ENCODE measurements at regions not wholly inside any gene's neighbourhood (a gene's known extent, or its start where the extent isn't known, plus 50 kb on each side); places are given as distances from the start of the nearest gene placed in this dataset.

GRCh38 chr2:176471949-176472348, 202.7 kb downstream of the MTX2 start:
- DNase-seq, result no peak

DNA sequence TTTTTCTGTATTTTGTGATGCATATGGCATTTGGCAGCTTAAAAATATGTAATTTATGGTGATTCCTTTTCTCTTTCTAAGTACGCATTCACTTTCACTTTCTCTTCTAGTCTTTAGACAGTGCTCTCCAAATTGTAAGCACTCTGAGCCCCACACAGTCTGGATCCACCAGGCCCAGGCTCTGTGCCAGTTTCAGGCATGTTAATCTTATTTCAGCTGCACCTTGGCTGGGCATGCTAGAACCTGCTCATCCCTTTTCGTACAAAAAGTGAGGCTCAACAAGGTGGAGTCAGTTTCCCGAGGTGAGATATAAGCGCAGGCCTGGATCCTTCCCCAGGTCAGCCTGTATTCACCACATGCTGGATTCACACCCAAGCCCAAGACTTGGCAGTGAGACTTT, 203.9 kb downstream of the MTX2 start:
- no peak for DNase-seq

DNA sequence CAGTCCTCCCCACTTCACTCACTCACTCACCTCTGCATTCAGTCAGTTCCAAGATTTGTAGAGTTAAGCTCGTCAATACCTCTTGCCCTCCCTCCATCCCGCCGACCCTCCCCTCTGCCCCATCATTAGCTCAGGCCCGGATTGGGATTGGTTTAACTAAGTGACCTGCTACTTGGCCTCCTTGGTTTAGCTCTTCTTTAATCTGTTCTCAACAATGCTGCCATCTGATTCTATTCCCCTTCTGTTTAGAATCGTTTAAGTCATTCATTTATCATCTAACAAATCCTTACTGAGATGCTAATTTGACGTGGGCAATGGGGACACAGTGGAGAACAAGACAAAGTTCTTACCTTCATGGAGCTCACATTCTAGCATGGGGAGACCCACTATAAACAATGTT, 204.6 kb downstream of the MTX2 start:
- DNase-seq, result no peak

- DNase-seq, result no peak
Observed at GRCh38 chr2:176477336-176477735, 208.1 kb downstream of the MTX2 start.

DNA sequence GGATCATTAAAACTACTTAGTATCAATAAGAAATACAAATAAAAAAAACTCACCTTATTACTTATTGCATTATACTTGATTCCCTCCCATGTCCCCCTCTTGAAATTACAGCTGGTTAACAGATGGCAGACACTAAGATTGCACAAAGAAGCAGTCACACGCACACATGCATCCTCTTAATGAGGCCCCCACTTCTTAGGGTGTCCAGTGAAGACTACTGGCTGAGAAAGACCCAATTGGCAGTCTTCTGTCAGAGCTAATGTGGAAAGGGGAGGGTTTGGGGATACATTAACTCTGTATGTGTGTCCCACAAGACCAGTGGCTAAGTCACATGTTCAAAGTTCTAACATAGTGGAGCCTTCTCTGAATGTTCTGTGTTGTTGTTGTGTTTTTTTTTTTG, 210.7 kb downstream of the MTX2 start:
- no peak for DNase-seq

DNA sequence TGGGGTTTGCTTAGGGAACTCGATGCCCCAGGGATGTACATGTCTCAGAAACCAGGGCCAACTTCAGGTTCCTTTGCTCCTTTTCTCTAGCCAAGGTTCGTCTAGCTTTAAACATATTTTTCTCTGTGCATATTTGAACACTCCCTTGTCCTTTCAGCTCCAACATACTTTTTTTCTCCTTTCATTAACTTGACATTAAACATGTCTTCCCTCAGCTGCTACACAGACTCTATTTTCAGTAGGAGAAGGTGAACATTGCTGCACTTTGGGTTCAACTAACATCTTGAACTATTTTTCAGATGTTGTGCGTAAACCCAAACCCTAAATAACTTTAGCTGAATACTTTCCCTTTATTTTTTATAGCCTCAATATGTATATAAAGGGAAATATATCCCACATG, 212.9 kb downstream of the MTX2 start:
- DNase-seq, result no peak

DNA sequence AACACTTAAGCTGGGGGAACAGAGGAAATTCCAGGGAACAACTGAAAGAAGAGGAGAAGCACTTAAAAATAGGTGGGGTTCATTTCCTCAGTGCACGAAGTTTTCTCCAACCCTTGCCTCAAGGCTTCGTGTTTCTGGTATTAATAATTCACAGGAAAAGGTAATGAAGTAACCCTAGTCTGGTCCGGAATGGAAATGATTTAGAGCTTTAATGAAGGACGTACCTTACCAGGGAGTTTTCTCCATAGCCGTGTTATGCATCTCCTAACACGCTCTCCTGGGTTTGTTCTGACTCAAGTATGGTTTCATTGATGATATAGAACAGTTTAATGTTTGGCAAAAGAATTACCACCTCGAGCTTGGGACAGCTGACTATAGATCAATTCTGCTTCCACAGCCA, 214.2 kb downstream of the MTX2 start:
- no peak for DNase-seq

DNA sequence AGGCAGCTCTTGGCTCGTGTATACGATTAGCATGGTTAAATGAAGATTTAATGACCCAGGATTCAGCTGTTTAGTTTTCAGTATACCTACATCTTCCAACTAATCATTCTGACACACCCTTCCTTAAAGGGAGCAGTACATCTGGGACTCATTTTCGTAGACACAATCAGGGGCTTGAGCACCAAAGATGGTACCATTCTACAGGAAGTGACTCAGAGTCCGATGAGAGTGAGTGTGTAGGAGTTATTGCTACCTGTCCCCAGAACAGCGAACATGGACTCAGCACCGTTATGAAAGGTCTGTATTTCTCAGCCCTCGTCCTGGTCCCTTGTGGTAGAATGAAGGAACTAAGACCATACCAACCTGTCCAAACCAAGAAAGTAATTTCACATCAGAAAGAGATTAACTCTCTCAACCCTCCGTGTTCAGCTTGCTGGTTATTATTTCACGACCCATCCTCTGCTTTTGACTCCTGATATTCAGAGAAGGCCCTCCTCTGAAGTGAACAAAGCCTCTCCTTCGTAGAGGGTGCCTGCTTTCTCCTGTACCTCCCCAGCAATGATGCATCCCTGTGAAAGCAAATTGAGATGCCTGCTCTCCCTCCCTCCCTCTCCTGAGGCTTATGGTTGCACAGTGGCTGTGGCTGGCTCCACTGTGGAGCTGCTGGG, 214.8 kb downstream of the MTX2 start:
- no peak for DNase-seq

DNA sequence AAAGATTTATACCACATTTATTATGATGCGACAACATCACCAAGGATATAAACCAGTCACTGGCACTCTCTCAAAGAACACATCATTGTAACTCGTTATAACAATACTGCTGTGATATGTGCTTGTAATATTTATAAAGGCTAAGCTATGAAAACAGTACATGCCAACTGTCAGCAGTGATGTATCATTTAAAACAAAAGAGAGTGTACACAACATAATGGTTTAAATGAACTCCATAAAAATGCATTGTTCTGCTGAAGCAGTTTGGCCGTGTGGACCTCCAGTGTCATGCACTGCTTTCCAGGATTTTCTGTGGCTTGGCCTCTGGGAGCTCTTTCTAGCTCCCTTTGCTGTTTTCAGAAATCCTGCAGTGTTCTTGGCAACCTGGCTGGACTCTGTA, 215.6 kb downstream of the MTX2 start:
- no peak for DNase-seq

- DNase-seq, result no peak
Observed at GRCh38 chr2:176488431-176488830, 219.2 kb downstream of the MTX2 start.

DNA sequence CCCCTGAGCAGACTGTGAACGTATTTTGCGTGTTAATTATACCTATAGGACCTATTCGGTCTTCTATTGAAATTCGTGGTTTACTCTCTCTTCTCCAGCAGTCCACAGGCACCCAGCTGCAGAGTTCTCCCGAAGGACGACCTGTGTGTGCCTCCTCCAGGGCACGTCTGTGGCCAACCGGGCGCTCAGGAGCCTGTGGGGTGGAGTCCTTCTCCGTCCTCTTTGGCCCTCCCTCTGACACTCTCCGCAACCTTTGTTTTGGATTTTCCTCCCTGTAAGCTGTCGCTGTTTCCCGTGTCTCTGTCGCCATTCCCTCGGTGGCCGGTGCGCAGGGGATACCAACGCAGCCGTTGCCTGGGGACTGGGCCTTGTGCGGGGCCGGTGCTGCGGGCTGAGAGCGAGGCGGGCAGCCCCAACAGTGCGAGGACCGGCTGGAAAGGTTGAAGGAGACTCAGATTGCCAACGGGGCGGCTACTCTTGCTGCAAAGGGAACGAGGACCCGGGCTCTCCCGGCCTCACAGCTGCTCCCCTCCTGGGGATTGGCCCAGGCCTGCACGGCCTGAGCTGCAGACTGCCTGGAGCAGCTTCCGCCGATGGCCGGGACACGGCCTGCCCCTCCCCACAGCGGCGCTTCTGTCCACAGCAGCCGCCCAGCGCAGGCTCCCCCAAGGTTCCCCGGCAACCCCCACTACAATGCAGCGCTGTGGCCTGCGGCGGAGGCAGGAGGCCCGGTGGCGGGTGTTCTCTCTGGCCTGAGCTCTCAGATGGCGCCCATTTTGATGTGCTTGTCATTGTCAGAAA, 221.0 kb downstream of the MTX2 start:
- DNase-seq, result no peak

DNA sequence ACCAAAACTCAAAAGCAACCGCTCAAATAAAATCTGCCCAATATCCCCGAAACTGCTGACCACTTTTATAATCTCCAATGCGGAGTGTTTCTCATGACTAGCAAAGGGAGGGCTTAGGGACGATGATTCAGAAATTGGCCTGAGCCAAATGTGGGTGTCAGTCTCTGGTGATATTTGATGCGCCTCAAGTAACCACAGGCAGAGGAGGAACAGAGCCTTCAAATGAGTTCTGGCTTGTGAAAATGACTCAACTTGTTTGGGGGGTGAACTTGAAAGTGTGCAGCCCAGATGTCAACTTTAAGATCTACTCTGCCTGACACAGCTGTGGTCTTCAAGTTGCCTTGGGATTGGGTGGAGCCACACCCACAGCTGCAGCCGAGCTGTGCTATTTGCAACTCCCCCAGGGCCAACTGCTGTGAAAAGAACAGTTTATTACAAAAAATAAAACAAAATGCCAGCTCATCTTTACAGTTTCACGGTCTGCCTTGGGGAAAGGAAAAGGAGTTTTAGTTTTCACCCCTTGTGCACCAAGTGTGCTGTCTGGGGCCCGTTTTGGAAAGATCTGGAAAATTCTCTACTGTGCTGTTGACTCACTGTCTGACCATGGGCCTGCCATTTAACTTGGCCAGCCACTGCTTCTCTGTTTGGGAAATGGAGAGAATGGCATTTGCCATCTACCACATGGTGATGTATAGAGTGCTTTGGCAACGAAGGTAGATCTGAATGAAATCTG, 222.1 kb downstream of the MTX2 start:
- DNase-seq, result peak; percentile 30

DNA sequence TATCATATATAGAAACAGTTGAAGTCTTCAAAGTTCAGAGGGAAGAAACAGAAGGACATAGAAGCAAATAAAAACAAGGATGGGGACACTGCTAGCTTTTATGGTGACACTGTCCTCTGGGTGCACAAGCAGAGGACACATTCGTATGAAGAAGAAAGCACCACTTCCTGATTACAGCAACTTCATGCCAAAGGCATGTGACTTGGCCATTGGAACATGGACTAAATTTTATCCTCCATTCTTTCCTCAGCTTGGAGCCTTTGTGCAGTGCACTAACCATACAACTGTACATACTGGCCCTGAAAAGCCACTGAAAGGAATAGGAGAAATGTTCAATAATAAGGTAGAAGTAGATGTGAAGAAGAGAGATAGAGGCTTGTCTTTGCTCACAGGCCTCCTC, 223.3 kb downstream of the MTX2 start:
- no peak for DNase-seq

DNA sequence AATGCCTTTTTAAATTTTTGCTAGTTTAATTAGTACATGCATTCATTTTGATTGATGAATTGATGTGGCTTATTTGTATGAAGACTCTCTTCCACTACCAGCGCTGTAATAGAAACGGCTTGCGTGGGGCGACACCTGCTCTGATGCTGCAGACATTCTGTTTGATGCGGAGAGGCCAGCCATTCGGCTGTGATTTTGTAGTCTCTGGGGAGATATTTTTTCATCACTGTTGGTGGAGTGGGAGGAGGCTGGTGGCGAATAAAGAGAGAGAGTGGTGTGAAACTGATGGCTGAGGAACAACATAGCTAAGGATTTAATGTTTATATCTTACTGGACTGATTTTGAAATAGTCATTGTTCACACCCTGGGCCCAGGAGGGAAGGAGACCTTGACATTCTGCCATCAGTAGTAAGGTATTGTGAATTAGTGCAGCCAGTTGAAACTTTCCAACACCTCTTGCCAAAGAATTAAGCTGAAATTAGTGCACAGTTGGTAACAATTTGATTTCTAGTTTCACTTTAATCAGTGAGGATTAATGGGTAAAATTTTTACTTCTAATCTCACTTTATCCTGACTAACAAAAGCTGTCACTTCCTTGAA, 224.1 kb downstream of the MTX2 start:
- DNase-seq, result no peak

DNA sequence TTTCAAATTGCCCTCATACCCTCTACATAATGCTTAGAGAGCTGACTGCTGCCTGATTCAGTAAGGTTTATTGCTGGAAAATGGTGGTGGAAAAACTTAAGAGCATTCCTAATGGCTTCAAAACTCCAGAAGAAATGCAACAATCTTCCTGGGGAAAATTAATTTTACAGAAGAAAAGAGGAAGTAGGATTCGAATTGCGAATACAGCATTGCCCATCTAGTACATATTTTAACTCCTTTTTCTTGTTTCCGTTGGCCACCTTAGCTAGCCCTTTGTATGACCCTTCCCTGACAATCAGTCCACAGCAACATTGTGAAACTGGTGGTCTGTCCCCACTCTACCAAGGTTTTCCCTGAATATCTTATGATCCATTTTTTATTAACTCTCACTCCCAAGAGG, 224.7 kb downstream of the MTX2 start:
- DNase-seq, result no peak

GRCh38 chr2:176494949-176495353, 225.7 kb downstream of the MTX2 start:
- DNase-seq, result no peak

- DNase-seq, result no peak
Observed at GRCh38 chr2:176495826-176496225, 226.6 kb downstream of the MTX2 start.

GRCh38 chr2:176496761-176497160, 227.5 kb downstream of the MTX2 start:
- DNase-seq, result no peak

GRCh38 chr2:176500901-176501300, 231.7 kb downstream of the MTX2 start:
- DNase-seq, result no peak

GRCh38 chr2:176501617-176502016, 232.4 kb downstream of the MTX2 start:
- no peak for DNase-seq

DNA sequence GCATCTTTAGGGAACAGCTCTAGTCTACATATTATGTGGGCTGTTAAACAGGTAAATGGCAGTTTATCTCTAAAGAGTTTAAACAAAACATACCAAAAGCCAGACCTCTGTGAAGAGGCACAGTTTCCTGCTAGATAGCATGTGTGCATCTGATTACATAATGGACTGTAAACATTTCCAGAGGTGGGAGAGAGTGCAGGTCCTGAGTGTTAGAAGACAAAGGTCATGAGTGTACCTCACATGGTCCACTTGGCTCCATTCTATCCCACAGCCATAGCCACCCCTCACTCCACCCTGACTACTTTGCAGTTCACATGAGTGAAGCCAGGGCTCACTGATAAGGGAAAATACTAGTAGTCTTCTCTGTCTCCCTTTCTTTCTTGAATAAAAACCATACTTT, 233.4 kb downstream of the MTX2 start:
- DNase-seq, result no peak

DNA sequence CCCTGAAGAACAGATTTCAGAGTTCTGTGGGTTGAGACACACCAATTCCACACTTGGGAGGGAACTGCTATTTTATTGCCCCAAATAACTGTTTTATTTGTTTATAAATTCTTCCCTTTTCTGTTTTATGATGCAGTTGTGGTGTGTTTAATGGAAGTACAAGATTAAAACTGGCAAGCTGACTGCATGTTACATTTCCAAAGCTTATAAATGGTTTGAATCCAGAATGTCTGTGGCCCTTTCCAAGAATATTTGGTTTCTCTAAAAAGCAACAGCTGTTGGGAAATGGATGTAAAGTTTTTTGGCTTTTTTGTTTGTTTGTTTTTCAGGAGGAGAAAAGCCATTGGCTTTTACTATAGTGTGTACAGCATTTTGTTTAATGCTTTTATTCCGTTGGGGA, 234.5 kb downstream of the MTX2 start:
- DNase-seq, result no peak

DNA sequence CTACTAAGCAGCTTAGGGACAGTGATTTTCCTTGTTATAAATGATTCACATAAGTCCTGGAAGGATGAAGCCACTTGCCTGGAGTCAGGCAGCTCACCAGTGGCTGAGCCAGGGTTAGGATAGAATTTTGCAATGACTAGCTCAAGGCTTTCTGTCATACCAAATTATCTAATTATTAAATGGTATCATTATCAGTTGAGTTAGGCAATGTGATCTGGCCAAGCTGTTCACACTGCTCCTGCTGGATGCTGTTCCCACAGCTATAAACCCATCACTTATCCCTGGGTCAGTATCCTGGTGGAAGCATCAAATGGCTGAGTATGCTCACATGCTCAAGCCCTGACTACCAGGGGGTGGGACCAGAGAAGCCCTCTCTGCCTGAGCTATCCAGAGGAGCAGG, 235.2 kb downstream of the MTX2 start:
- no peak for DNase-seq

- no peak for DNase-seq
Observed at GRCh38 chr2:176507786-176508185, 238.5 kb downstream of the MTX2 start.
